GM23248 (cell line): ENCODE measurements at regions not wholly inside any gene's neighbourhood (a gene's known extent, or its start where the extent isn't known, plus 50 kb on each side); places are given as distances from the start of the nearest gene placed in this dataset.

Experiments used
- DNase-seq: peaks from one replicate; pipeline ENCODE4 v3.0.0-alpha.2; 2015
- H2AFZ ChIP-seq: fragments of 200-600 bp; sonication (generic); 2 replicates; pipeline ENCODE4 v1.6.1; 2016; ENCODE audit warnings: antibody characterized with exemption
- H3F3A ChIP-seq: fragments of 200-600 bp; sonication (generic); 2 replicates; pipeline ENCODE4 v1.6.1; 2016; ENCODE audit warnings: mild to moderate bottlenecking, antibody characterized with exemption, mixed run types; ENCODE audit not compliant: insufficient read depth
- H3K27ac ChIP-seq: fragments of 200-600 bp; sonication (generic); 2 replicates; pipeline ENCODE4 v1.5.1; 2016; ENCODE audit warnings: mild to moderate bottlenecking
- H3K27me3 ChIP-seq: fragments of 200-600 bp; sonication (generic); replicated peaks from 2 replicates; pipeline ENCODE4 v1.6.1; 2016; ENCODE audit warnings: mild to moderate bottlenecking; ENCODE audit not compliant: insufficient read depth
- H3K36me3 ChIP-seq: fragments of 200-600 bp; sonication (generic); 2 replicates; pipeline ENCODE4 v1.6.1; 2016; ENCODE audit warnings: low read depth, mild to moderate bottlenecking
- H3K4me1 ChIP-seq: fragments of 200-600 bp; sonication (generic); 2 replicates; pipeline ENCODE4 v1.6.1; 2016; ENCODE audit warnings: mild to moderate bottlenecking; ENCODE audit not compliant: insufficient read depth
- H3K4me2 ChIP-seq: fragments of 200-600 bp; sonication (generic); one replicate; pipeline ENCODE4 v1.6.1; 2016; ENCODE audit warnings: mild to moderate bottlenecking; ENCODE audit not compliant: unreplicated experiment
- H3K4me3 ChIP-seq: fragments of 200-600 bp; sonication (generic); 2 replicates; pipeline ENCODE4 v1.5.1; 2016; ENCODE audit warnings: mild to moderate bottlenecking
- H3K79me2 ChIP-seq: fragments of 200-600 bp; sonication (generic); 2 replicates; pipeline ENCODE4 v1.6.1; 2016; ENCODE audit warnings: mild to moderate bottlenecking; ENCODE audit not compliant: insufficient read depth
- H3K9ac ChIP-seq: fragments of 200-600 bp; sonication (generic); 2 replicates; pipeline ENCODE4 v1.6.1; 2016; ENCODE audit warnings: mild to moderate bottlenecking
- H3K9me2 ChIP-seq: fragments of 200-600 bp; sonication (generic); 2 replicates; pipeline ENCODE4 v1.6.1; 2016; ENCODE audit warnings: mixed run types, mild to moderate bottlenecking, moderate library complexity; ENCODE audit not compliant: insufficient read depth
- H3K9me3 ChIP-seq: fragments of 200-600 bp; sonication (generic); one replicate; pipeline ENCODE4 v1.6.1; 2017; ENCODE audit warnings: low read depth
- H4K20me1 ChIP-seq: fragments of 200-600 bp; sonication (generic); 2 replicates; pipeline ENCODE4 v1.6.0; 2016; ENCODE audit not compliant: insufficient read depth
- EZH2 ChIP-seq: fragments of 200-600 bp; sonication (generic); IDR thresholded peaks from 2 replicates; pipeline ENCODE4 v1.6.1; 2018; ENCODE audit warnings: antibody characterized with exemption, mild to moderate bottlenecking; ENCODE audit not compliant: insufficient read depth, poor library complexity, severe bottlenecking
- EZH2phosphoT487 ChIP-seq: fragments of 200-600 bp; sonication (generic); IDR thresholded peaks from 2 replicates; pipeline ENCODE4 v1.6.1; 2018; ENCODE audit warnings: antibody characterized with exemption, moderate library complexity, mild to moderate bottlenecking, low read depth; ENCODE audit not compliant: insufficient read depth
- WGBS, 2 experiments: methylation state at CpG; one replicate each; pipeline ENCODE4 v1.1.6; 2015 to 2017; ENCODE audit warnings: low lambda C conversion rate in 2 of 2, low coverage in 1 of 2; ENCODE audit errors: missing lambda C conversion rate in 2 of 2; 5-methylcytosine and 5-hydroxymethylcytosine counted together
- in situ Hi-C: fragments of 300-500 bp; cut with MboI; formaldehyde crosslinking; loops from 2 replicates; pipeline ENCODE4 v1.15.0; 2020

DNA sequence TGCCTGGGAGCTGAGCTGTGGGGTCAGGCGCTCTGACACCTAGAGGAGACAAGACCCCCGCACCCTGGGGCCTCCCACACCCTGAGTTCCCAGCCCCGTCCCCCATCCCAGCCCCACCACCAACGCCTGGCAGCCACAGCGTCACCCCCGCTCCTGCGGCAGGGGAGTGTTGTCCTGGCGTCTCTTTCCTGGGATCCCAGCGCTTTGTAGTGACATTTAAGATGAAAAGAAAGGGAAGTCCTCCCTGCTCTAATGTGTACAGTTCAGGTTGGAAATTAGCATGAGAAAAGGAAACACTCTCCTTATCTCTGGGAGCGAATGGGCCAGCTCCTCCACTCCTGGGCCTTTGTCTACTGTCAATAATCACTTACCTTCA is 112.1 kb downstream of the FAM53A start:
- TF ChIP-seq EZH2phosphoT487, result no peak
- TF ChIP-seq EZH2, result no peak
- Histone ChIP-seq H3K27me3 (0 out of 2 replicates have a peak, but pooled peaks cover under 1% of the 10 kb centered on the region), H3K4me2 (no peak overlapping the region)

DNA sequence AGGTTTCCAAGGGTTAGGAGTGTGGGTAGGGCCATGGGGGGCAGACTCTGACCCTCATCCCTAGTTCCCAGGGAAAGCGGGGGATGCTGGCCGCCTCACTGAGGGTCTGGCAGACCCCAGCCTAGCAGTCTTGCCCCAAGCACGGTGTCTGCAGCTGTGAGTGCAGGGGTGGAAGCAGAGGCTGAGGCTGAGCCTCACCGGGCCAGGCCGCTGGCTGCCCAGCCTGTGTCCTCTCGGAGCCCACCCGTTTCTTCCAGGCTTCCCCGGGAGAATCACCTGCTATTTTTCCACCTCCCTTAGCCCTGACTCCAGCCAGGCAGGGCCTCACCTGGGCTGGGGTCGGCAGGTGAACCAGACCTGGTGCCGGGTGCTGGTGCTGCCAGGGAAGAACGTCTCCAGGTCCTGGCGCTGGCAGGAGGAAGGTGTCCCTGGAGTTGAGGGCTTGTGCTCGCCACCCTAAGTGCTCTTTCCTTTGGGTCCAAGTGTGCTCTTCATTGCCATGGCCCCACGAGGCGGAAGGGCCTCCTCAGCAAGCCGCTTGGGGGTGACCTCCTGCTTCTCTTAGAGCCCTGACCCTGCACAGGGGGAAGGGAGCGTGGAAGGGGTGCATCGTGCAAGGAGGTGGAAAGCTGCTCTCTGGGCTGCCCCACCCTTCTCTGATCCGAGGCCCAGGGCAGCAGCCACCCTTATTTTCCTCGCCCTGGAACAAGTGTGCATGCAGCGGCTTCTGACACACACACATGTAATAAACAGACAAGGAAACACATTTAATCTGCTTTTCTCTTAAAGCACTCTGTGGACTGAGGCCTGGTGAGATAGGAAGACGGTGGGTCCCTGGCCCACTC is 112.7 kb downstream of the FAM53A start:
- no peak overlapping the region for H2AFZ ChIP-seq
- H3K4me2 ChIP-seq, result no peak overlapping the region
- no peaks in the 10 kb centered on the region for H3K4me1 ChIP-seq
- H3K27ac ChIP-seq, result no peak overlapping the region
- TF ChIP-seq EZH2phosphoT487 (no peak), EZH2 (no peak)
- H3K36me3 ChIP-seq, result no peaks in the 10 kb centered on the region
- no peaks in the 10 kb centered on the region for H4K20me1 ChIP-seq
- H3K9me2 ChIP-seq, result no peaks in the 10 kb centered on the region
- no peaks in the 10 kb centered on the region for H3K79me2 ChIP-seq
- in situ Hi-C loops, result no loop called here
- H3K27me3 ChIP-seq, result 0 out of 2 replicates have a peak, but pooled peaks cover 4% of the 10 kb centered on the region
- no peaks in the 10 kb centered on the region for H3F3A ChIP-seq
- 51 to 60% methylated on average over 22 of the region's 22 CpGs for WGBS, 2 experiments
- no peaks in the 10 kb centered on the region for H3K9me3 ChIP-seq
- H3K4me3 ChIP-seq, result no peak overlapping the region
- H3K9ac ChIP-seq, result no peak overlapping the region
- DNase-seq, result no peak

More for the DNA sequence above, 112.1 kb downstream of the FAM53A start:
- Histone ChIP-seq H3K9me3 (no peaks in the 10 kb centered on the region), H3K9me2 (no peaks in the 10 kb centered on the region), H3F3A (no peaks in the 10 kb centered on the region), H3K27ac (no peak overlapping the region), H2AFZ (no peak overlapping the region), H3K9ac (no peak overlapping the region), H3K36me3 (no peaks in the 10 kb centered on the region), H3K4me1 (no peaks in the 10 kb centered on the region), H4K20me1 (no peaks in the 10 kb centered on the region), H3K4me3 (no peak overlapping the region), H3K79me2 (no peaks in the 10 kb centered on the region)
- WGBS, 2 experiments, result 73 to 75% methylated on average over 10 of the region's 10 CpGs
- in situ Hi-C loops, result no loop called here
- no peak for DNase-seq

- Histone ChIP-seq H3K4me3 (no peak overlapping the region), H3K9me3 (no peaks in the 10 kb centered on the region), H2AFZ (no peak overlapping the region), H3F3A (no peaks in the 10 kb centered on the region), H3K9me2 (no peaks in the 10 kb centered on the region), H3K79me2 (no peaks in the 10 kb centered on the region), H3K27me3 (peaks cover 5% of the 10 kb centered on the region; the same call in 1 of the 2 replicates), H4K20me1 (no peaks in the 10 kb centered on the region), H3K27ac (no peak overlapping the region), H3K36me3 (no peaks in the 10 kb centered on the region), H3K4me2 (no peak overlapping the region), H3K9ac (no peak overlapping the region), H3K4me1 (no peaks in the 10 kb centered on the region)
- 58 to 59% methylated on average over 25 of the region's 25 CpGs for WGBS, 2 experiments
- no peak for DNase-seq
- TF ChIP-seq EZH2 (no peak), EZH2phosphoT487 (no peak)
- in situ Hi-C loops, result no loop called here
These were observed 113.6 kb downstream of the FAM53A start for GRCh38 chr4:1570291-1571164.

DNA sequence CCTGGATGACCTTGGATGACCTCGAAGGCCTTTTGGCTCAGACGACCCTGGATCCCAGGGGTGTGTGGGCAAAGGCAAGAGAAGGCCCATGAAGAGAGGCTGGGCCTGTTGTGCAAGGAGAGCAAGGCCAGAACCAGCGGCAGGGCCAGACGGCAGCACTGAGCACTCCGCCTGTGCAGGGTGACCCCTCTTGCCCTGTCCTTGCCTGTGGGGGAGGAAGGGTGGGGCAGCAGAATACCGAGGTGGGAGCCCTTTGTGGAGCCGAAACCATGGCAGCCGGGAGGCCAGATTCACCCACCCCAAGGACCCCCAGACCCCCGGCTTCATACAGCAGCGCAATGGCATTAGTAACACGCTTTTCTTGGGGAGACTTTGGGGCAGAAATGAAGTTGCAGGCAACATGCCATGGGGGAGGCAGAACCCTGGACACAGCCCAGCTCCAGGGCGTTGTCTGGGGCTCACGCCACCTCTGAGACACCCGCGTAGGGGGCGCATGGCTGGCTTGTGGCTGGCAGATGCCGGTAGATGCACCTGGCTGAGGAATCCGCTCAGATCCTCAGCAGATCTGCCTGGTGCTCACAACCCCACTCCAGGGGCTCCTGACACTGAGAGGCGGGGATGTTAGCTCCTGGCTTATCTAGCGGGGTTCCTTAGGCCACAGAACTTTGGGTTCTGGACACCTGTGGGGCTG is 114.5 kb downstream of the FAM53A start:
- TF ChIP-seq EZH2 (no peak), EZH2phosphoT487 (no peak)
- Histone ChIP-seq H4K20me1 (no peaks in the 10 kb centered on the region), H3K9ac (no peak overlapping the region), H3K27me3 (peaks cover 14% of the 10 kb centered on the region; the same call in 1 of the 2 replicates), H3K4me2 (no peak overlapping the region), H3K9me2 (no peaks in the 10 kb centered on the region), H2AFZ (no peak overlapping the region), H3K27ac (no peak overlapping the region), H3K4me1 (no peaks in the 10 kb centered on the region), H3K79me2 (no peaks in the 10 kb centered on the region), H3K36me3 (no peaks in the 10 kb centered on the region), H3F3A (no peaks in the 10 kb centered on the region), H3K4me3 (no peak overlapping the region), H3K9me3 (no peaks in the 10 kb centered on the region)
- WGBS, 2 experiments, result 54 to 59% methylated on average over 19 to 20 of the region's 20 CpGs
- in situ Hi-C loops, result no loop called here
- no peak for DNase-seq
